GM12891 (cell line): ENCODE measurements at regions not wholly inside any gene's neighbourhood (a gene's known extent, or its start where the extent isn't known, plus 50 kb on each side); places are given as distances from the start of the nearest gene placed in this dataset.

Source experiments
- POLR2A ChIP-seq: IDR thresholded peaks from 2 replicates; pipeline ENCODE4 v1.6.1; 2011; ENCODE audit warnings: low read depth, low read length, control low read depth
- POLR2AphosphoS5 ChIP-seq: IDR thresholded peaks from 2 replicates; pipeline ENCODE4 v1.6.1; 2011; ENCODE audit warnings: low read depth, low read length, control low read depth
- TAF1 ChIP-seq: IDR thresholded peaks from 2 replicates; pipeline ENCODE4 v1.6.1; 2011; ENCODE audit warnings: low read depth, low read length, control low read depth

- no peak for TF ChIP-seq POLR2A
- no peak for TF ChIP-seq POLR2AphosphoS5
- no peak for TF ChIP-seq TAF1
These were observed 102.8 kb upstream of the RPS6KA3 start for GRCh38 chrX:20369468-20369867.
